Subcutaneous abdominal adipose tissue (tissue), 5 donors: ENCODE measurements at regions not wholly inside any gene's neighbourhood (a gene's known extent, or its start where the extent isn't known, plus 50 kb on each side); places are given as distances from the start of the nearest gene placed in this dataset.

ENCODE experiments used
- H3K27ac ChIP-seq: one replicate; pipeline ENCODE4 v1.7.0; 2013; ENCODE audit warnings: low read depth, mild to moderate bottlenecking, inconsistent platforms, low read length, moderate library complexity
- H3K27me3 ChIP-seq, 5 donors: one replicate each; pipeline ENCODE4 v1.7.0; 2013; ENCODE audit warnings: low read length in 5 of 5, inconsistent platforms in 1 of 5; ENCODE audit not compliant: control insufficient read depth in 5 of 5, insufficient read depth in 4 of 5
- H3K36me3 ChIP-seq, 5 donors: one replicate each; pipeline ENCODE4 v1.7.0; 2013; ENCODE audit warnings: low read length in 5 of 5; ENCODE audit not compliant: control insufficient read depth in 5 of 5, insufficient read depth in 5 of 5
- H3K4me1 ChIP-seq, 5 donors: one replicate each; pipeline ENCODE4 v1.7.0; 2013; ENCODE audit warnings: low read length in 5 of 5, mild to moderate bottlenecking in 3 of 5, moderate library complexity in 1 of 5; ENCODE audit not compliant: control insufficient read depth in 5 of 5, insufficient read depth in 5 of 5
- H3K4me3 ChIP-seq, 5 donors: one replicate each; pipeline ENCODE4 v1.7.0; 2013; ENCODE audit warnings: low read length in 5 of 5, low read depth in 1 of 5
- H3K9ac ChIP-seq, 5 donors: one replicate each; pipeline ENCODE4 v1.7.0; 2013; ENCODE audit warnings: low read length in 5 of 5, mild to moderate bottlenecking in 4 of 5, moderate library complexity in 3 of 5
- H3K9me3 ChIP-seq, 5 donors: one replicate each; pipeline ENCODE4 v1.7.0; 2013; ENCODE audit warnings: low read length in 5 of 5; ENCODE audit not compliant: control insufficient read depth in 5 of 5
- donor health status: healthy.
- donor health status: healthy.
- donor health status: healthy.
- donor health status: healthy.
- donor health status: healthy.

DNA sequence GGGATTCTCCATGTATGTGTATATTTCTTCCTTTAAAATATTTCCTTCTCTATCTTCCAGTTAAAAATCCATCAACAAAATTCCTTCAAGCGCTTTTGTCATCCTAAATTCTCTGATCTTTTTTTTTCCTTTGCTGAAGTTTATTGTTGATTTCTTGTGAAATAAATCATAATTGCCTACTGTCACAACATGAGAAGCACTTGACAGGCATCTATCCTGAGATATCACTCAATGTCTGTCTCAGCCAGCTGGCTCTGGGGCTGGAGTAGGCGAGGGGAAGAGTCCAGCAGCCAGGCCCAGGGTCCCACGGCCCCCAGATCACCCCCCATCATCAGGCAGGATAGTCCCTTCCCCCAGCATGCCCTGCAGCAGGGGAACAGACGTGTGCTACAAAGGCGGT lies 109.0 kb upstream of the TLE3 start:
- Histone ChIP-seq H3K4me1 (no peaks in the 10 kb centered on the region), H3K9me3 (no peaks in the 10 kb centered on the region), H3K36me3 (no peaks in the 10 kb centered on the region), H3K27ac (no peak overlapping the region), H3K27me3 (no peaks in the 10 kb centered on the region), H3K4me3 (no peak overlapping the region), H3K9ac (no peak overlapping the region)

DNA sequence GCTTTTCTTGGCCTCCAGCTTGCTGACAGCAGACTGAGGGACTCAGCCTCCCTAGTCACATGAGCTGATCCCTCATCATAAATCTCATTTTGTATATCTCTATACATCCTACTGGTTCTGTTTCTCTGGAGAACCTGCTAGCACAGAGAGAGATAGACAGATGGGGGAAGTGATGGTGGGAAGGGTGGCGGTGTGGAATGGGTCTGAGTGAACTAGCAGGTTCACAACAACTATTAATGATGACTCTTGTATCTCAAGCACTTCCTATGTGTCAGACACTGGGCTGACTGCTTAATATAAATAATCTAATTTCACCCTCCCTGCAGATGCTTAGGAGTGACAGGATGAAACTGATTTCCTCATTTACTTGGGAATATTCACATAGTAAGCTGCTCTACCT lies 106.9 kb upstream of the TLE3 start:
- Histone ChIP-seq H3K27me3 (no peaks in the 10 kb centered on the region), H3K36me3 (no peaks in the 10 kb centered on the region), H3K4me3 (no peak overlapping the region), H3K9me3 (no peaks in the 10 kb centered on the region), H3K27ac (no peak overlapping the region), H3K9ac (no peak overlapping the region), H3K4me1 (peaks cover 0 to 11% (median 7%) of the 10 kb centered on the region in 5 donors)

DNA sequence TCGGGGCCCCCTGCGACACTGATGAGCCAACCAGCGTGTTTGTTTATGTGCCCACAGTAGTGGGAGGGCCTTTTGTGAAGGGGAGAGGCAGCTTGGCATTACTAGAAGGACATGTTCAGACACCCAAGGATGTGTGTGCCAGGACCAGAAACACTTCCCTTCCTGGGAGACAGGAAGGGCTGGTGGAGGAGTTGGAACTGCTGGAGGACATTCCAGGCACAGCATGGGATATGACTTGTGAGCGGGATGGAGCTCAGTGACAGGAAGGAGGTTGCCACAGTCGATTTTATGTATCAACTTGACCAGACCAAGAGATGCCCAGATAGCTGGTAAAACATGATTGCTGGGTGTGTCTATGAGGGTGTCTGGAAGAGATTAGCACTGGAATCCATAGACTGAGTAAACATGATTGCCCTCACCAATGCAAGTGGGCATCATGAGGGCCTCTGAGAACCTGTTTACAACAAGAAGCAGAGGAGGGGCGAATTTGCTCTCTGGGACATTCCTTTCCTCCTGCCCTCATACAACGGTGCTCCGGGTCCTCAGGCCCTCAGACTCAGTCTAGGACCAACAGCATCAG lies 106.4 kb upstream of the TLE3 start:
- Histone ChIP-seq H3K27me3 (no peaks in the 10 kb centered on the region), H3K4me1 (peaks cover 0 to 13% (median 11%) of the 10 kb centered on the region in 5 donors), H3K9ac (no peak overlapping the region), H3K4me3 (no peak overlapping the region), H3K9me3 (no peaks in the 10 kb centered on the region), H3K36me3 (no peaks in the 10 kb centered on the region), H3K27ac (no peak overlapping the region)

DNA sequence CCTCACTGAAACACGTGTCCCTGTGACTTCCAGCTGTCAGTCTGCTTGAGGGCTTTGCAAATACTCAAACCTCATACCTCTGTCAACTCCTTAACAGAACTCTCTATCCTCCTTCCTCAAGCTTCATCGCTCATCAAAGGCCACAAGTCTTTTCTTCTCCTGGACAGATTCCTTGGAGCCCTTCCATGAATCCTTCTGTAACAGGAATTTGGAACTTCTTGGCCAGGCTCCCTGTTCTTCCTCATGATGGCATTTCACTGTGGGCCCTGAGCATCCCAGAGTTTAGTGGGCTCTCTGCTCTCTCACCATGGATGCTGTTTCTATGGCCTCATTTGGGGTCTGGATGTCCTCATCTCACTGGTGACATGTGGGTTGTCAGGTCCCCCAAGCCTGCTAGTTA lies 105.0 kb upstream of the TLE3 start:
- Histone ChIP-seq H3K9ac (no peak overlapping the region), H3K27ac (no peak overlapping the region), H3K36me3 (no peaks in the 10 kb centered on the region), H3K4me1 (peaks cover 0 to 16% (median 11%) of the 10 kb centered on the region in 5 donors), H3K27me3 (no peaks in the 10 kb centered on the region), H3K9me3 (no peaks in the 10 kb centered on the region), H3K4me3 (no peak overlapping the region)

DNA sequence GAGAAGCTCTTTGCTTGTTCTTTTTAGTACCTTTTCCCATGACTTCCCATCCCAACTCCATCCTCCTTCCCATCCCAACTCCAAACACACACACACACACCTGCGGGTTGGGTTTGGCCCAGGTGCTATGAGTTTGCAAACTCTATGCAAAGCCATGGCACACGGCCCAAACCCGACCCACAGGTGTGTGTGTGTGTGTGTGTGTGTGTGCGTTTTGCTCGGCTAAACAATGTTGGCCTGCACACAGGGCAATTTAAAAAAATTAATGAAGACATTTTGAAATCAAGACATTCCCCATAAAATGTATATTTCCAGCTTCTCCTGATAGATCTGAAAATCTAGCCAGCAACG lies 103.7 kb upstream of the TLE3 start:
- H3K9me3 ChIP-seq: no peaks in the 10 kb centered on the region
- H3K36me3 ChIP-seq: no peaks in the 10 kb centered on the region
- H3K4me3 ChIP-seq: no peak overlapping the region
- H3K27ac ChIP-seq: no peak overlapping the region
- H3K27me3 ChIP-seq: no peaks in the 10 kb centered on the region
- H3K9ac ChIP-seq: no peak overlapping the region
- peaks cover 0 to 26% (median 14%) of the 10 kb centered on the region in 5 donors for H3K4me1 ChIP-seq

DNA sequence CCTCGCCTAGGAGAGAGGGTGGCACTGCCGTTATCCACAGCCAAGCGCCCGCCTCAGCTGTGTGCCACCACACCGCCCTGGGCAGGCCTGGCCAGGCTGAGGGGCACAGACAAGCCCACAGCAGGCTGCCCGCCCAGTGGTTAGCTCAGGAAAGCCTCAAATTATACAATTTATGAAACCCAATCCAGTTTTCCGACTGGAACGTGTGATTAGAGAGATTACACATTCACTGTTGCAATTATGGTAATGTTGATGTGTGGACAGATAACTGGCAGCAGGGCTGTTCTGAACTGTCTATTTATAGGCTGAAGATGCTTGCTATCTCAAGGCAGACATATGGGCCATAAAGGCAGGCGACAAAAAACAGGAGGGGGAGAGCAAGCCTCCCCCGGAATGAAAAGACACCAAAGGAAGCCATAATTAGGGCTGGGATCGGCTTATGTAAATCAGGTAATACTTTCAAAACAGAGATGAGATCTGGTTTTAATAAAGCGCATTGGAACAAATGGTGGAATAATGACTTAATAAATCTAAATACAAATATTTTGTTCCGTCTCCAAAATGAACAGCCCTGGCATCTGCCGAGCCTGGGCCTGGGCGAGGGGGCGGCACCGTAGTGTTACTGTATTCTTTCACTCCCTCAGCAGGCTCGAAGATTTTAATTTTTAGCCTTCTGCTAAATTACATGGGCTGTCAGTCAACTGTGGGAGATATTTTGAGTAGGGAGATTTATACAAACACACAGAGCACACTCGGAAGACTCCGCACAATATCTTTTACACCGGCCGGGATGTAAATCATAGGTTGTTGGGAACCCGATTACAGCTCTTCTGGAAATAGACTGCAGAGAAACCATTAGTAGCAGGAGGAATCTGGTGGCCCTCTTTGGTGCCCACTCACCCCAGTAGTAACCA lies 103.1 kb upstream of the TLE3 start:
- Histone ChIP-seq H3K27ac (peak overlapping the region; percentile 16), H3K9me3 (no peaks in the 10 kb centered on the region), H3K36me3 (no peaks in the 10 kb centered on the region), H3K9ac (no peak overlapping the region), H3K4me1 (peaks cover 5 to 32% (median 19%) of the 10 kb centered on the region in 5 donors), H3K4me3 (no peak overlapping the region), H3K27me3 (peaks cover 0 to 2% (median 0%) of the 10 kb centered on the region in 5 donors)

DNA sequence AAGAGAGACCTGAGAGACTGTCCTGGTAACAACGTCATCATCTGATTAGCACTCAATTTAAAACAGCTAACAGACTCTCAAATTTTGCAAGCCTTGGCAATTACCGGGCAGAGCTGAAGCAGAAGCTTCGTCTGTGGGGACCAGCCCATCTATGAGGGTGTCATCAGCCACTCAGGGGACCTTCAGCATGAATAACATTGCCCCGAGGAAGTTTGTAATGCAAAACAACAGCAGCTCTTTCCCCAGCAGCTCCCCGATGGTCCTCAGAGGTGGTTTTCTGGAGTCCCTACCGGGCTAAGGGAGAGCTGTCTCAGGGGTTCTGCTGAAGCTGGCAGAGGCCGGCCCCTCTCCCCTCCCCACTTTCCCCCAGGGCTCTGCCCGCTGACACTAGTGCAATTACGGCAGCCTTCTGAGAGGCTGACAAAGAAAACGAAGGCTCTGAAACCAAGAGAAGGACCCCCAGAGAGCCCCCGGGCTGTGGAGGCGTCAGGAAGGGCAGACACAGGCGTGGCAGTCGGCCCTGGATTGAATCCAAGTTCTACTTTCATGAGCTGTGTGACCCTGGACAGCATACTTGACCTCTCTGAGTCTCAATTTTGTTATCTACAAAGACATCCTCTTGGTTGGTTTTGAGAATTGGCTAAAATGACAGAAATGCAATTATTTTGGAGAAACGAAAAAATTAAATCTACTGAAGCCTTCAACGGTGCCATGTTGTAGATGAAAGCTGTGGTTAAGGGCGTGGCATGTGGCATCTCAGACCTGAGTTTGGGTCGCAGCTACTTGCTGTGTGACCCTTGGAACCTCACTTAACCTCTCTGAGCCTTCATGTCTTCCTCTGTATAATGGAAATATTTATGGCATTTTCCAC lies 102.1 kb upstream of the TLE3 start:
- H3K36me3 ChIP-seq: no peaks in the 10 kb centered on the region
- peaks cover 11 to 42% (median 29%) of the 10 kb centered on the region in 5 donors for H3K4me1 ChIP-seq
- peak overlapping the region; percentile 16 for H3K27ac ChIP-seq
- H3K9ac ChIP-seq: no peak overlapping the region
- H3K9me3 ChIP-seq: no peaks in the 10 kb centered on the region
- no peak overlapping the region for H3K4me3 ChIP-seq
- peaks cover 0 to 4% (median 0%) of the 10 kb centered on the region in 5 donors for H3K27me3 ChIP-seq

DNA sequence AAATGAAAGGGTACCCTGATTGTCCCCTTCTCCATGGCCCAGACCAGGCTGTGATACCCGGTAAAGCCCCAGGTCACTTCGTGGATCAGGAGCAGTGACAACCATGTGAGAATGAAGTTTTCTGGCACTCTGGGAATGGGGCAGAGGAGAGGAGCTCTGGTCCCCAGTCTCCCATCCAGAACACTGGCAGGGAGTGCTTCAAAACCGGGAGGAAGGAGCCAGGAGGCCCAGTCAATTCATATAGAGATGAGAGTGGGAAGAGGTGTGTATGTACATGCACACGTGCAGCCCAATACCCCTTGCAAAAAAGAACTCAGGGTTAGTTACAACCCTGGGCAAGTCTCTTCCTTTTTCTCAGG lies 101.4 kb upstream of the TLE3 start:
- Histone ChIP-seq H3K9ac (no peak overlapping the region), H3K4me1 (peaks cover 11 to 48% (median 31%) of the 10 kb centered on the region in 5 donors), H3K27ac (no peak overlapping the region), H3K4me3 (no peak overlapping the region), H3K36me3 (no peaks in the 10 kb centered on the region), H3K27me3 (peaks cover 0 to 4% (median 0%) of the 10 kb centered on the region in 5 donors), H3K9me3 (no peaks in the 10 kb centered on the region)

DNA sequence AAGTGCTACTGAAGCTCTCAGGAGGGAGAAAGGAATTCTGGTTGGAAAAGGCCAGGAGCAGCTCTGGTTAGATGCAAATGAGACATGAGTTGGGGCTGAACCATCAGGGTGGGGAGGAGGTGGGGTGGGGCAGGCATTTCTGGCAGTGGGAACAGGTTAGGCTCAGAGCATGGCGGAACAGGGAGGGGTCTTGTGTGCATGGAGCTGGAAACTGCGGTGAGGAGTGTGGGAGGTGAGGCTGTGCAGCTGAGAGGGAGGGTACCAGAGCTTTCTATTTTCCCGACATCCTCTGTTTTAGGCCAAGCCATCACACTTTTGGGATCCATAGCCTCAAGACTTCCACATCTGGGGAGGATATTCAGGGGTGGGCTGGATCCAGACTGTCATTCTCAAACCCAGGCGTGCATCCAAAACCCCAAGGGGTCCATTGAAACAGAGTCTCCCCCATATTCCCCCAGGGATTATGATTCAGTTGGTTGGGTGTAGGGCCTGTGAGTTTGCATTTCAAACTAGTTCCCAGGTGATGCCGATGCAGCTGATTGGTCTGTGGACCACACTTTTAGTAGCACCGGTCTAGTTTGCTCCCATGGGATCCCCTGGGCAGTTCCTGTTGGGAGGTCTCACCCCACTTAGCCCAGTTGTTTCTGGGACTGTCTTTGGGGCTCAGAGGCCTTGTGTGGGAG lies 100.9 kb upstream of the TLE3 start:
- Histone ChIP-seq H3K4me1 (peaks cover 11 to 48% (median 31%) of the 10 kb centered on the region in 5 donors), H3K27ac (no peak overlapping the region), H3K27me3 (peaks cover 0 to 4% (median 0%) of the 10 kb centered on the region in 5 donors), H3K9me3 (no peaks in the 10 kb centered on the region), H3K36me3 (no peaks in the 10 kb centered on the region), H3K9ac (no peak overlapping the region), H3K4me3 (no peak overlapping the region)
